ENCODE measurements at regions not wholly inside any gene's neighbourhood (a gene's known extent, or its start where the extent isn't known, plus 50 kb on each side); places are given as distances from the start of the nearest gene placed in this dataset.
"Not testable (repeated sequence)": the region's sequence is repeated elsewhere in the genome, so short reads cannot be mapped to it uniquely, and the experiment has no call there.

DNA sequence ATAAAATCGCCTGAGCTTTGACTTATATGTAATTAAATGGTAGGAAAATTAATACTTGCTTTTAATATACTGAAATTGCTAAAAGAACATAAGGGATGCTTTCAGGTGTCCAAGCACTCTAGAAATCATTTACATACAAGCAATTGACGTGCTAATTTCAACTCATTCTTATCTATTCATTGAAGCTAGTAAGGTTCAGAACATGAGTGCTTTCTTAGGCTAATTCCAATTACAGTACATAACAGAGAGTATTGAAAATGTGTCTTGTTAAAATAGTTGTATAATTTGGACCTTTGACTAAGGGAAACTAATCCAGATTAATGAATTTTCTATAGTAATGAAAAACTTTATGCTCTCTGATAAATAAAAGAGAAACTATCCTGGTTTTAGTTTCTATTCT lies 1016.4 kb upstream of the TYRP1 start:
- FAIRE-seq (no peak), DNase-seq (ENCODE audit: insufficient read length, low spot score) (no peak)

DNA sequence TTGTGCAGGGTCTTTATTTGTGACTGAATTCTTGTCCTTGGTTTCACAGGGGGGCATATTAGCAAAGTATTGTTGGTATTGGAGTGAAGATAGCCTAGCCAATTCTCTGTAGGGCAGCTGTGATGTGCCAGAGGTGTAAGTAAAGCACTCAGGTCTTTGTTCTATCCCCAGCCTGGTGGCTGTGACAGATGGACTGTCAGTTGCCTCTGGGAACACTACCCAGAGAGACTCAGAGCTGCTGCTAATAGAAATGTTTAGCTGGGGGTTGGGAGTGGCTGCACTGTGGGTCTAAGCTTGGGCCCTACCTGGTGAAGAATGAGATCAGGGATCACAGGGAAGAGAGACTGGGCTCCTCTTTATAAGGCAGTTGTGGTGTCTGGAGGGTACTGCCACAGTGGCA lies 1006.5 kb upstream of the TYRP1 start:
- FAIRE-seq: no peak
- DNase-seq (ENCODE audit: insufficient read length, low spot score): no peak

GRCh38 chr9:11697126-11697525 lies 996.1 kb upstream of the TYRP1 start:
- no peak for FAIRE-seq
- DNase-seq (ENCODE audit: insufficient read length, low spot score): no peak

- no peak for DNase-seq (ENCODE audit: insufficient read length, low spot score)
- no peak for FAIRE-seq
Observed at GRCh38 chr9:11701706-11702105, 991.5 kb upstream of the TYRP1 start.

DNA sequence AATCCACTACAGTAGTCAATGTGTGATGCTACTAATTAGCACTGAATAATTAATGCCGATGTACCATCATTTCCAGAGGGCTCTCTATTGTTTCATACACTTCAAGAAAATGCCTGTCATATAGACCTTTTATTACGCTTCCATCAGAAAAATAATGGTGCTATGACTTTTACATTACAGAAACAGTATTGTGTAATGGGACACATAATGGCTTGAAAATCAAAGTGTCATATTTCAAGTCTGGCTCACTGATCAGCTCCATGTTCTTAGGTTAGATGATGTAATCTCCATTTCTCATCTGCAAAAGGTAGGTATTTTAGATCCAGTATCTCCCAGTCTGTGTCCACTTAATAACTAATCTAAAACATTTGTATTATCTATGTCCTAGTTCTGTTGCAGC lies 990.6 kb upstream of the TYRP1 start:
- FAIRE-seq: no peak

GRCh38 chr9:11704198-11704597 lies 989.0 kb upstream of the TYRP1 start:
- not testable (repeated sequence) for FAIRE-seq

More for the DNA sequence above, 990.6 kb upstream of the TYRP1 start:
- no peak for DNase-seq (ENCODE audit: insufficient read length, low spot score)

DNA sequence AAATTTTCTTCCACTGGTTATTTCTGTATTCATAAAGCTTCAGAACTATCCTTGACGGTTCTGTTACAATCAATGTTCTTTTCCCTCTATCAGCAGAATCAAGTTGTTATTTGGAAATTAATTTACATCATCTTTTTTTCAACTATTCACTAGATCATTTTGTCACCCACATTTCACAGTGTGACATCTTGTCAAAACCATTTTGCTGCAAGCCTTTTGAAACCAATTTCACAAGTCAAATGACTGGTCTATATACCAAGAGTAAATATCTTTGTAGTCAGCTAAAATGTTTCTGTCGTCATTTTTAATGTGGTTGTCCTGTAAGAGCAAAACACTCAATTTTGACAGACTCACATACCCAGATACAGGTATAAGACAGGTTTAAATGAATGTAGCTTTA lies 984.3 kb upstream of the TYRP1 start:
- no peak for FAIRE-seq
- DNase-seq (ENCODE audit: insufficient read length, low spot score): no peak

More at GRCh38 chr9:11704198-11704597, 989.0 kb upstream of the TYRP1 start:
- DNase-seq (ENCODE audit: insufficient read length, low spot score): not testable (repeated sequence)

DNA sequence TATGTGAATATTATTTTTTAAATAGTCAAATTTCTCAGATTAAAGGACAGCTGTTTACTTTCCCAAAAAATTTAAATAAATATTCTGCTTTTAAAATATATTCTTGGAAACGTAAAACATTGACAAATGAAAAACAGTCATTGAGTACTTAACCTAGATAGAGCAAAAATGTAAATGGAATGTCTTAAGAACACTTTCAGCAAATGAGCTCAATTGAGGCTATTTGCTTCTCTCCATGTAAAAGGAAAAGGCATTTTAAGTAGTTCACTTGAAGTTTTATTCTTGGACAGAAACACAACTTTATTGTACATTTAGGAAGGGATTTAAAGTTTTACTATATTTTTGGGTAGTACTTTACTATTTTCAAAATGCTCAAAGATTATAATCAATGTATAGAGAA lies 983.6 kb upstream of the TYRP1 start:
- DNase-seq (ENCODE audit: insufficient read length, low spot score): no peak
- no peak for FAIRE-seq

- no peak for FAIRE-seq
- no peak for DNase-seq (ENCODE audit: insufficient read length, low spot score)
Observed at GRCh38 chr9:11713077-11713476, 980.1 kb upstream of the TYRP1 start.

DNA sequence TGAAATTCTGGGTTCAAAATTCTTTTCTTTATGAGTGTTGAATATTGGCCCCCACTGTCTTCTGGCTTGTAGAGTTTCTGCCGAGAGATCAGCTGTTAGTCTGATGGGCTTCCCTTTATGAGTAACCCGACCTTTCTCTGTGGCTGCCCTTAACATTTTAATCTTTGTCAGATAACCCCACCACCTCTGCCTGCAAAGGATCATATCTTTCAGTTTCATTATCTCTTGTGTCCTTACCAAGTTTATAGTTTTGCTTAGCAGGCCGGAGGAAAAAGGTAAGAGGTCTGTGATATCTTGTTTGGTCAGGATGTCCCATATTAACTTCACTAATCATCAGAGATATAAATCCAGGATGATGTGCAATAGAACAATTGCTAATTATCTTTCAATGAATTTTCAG lies 970.2 kb upstream of the TYRP1 start:
- no peak for FAIRE-seq
- DNase-seq (ENCODE audit: insufficient read length, low spot score): no peak

DNA sequence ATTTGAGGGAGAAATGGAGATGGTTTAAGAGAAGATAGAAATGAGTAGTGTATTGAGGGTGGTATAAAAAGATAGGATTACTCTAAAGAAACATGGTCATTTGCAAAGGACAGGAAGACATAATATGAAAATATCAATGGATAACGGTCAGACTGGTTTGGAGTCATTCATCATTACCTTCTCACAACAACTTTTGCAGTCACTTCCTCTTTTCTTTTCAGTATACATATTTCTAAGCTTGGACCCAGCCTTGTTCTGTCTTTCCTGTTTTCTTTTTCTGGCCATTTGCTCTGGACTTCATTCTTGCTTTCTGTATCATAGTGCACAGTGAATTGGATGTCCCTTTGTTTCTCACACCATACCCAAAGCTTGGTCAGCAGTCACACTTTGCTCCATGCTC lies 966.5 kb upstream of the TYRP1 start:
- DNase-seq (ENCODE audit: insufficient read length, low spot score) (no peak), FAIRE-seq (no peak)

GRCh38 chr9:11735391-11735790 lies 957.8 kb upstream of the TYRP1 start:
- DNase-seq (ENCODE audit: insufficient read length, low spot score): no peak
- no peak for FAIRE-seq

- FAIRE-seq: no peak
Observed at GRCh38 chr9:11742471-11742870, 950.7 kb upstream of the TYRP1 start.

GRCh38 chr9:11743356-11743755 lies 949.8 kb upstream of the TYRP1 start:
- DNase-seq (ENCODE audit: insufficient read length, low spot score) (no peak), FAIRE-seq (no peak)

More at GRCh38 chr9:11742471-11742870, 950.7 kb upstream of the TYRP1 start:
- DNase-seq (ENCODE audit: insufficient read length, low spot score): no peak

GRCh38 chr9:11749396-11749795 lies 943.8 kb upstream of the TYRP1 start:
- DNase-seq (ENCODE audit: insufficient read length, low spot score) (no peak), FAIRE-seq (no peak)

GRCh38 chr9:11755951-11756350 lies 937.2 kb upstream of the TYRP1 start:
- DNase-seq (ENCODE audit: insufficient read length, low spot score): no peak

DNA sequence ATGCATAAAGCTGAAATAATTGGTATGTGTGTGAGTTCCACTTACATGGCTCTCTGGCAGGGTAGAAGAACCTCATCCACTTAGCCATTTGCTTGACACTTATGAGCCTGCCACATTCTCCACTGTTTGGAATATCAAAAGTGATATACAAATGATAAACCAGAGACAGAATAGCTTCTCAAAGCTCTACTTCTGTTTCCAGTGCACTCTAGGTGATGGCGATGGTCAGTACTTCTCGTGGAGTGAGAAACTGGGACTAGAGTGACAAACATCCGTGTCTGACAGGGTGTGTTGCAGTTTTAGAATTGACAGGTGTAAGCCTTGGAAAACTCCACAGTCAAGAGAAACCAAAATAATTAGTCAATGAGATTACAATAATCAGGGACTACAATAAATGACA lies 935.8 kb upstream of the TYRP1 start:
- DNase-seq (ENCODE audit: insufficient read length, low spot score) (no peak), FAIRE-seq (no peak)

More at GRCh38 chr9:11755951-11756350, 937.2 kb upstream of the TYRP1 start:
- FAIRE-seq: no peak

DNA sequence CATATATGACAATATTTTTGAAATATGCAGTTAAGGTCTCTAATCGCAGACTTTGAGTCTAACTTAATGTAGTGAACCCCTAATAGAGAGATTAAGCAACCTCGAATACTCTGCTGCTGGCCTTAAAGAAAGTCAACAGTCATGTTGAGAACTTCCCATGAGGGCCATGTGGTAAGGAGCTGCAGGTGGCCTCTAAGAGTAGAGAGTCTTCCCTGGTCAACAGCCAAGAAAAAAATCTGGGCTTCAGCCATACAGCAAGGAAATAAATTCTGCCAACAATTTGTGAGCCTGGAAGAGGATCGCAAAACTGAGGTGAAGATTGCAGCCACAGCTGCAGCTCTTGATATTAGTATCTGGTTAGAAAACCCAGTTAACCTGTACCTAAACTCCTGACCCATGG lies 935.2 kb upstream of the TYRP1 start:
- FAIRE-seq (no peak), DNase-seq (ENCODE audit: insufficient read length, low spot score) (no peak)

GRCh38 chr9:11779971-11780370 lies 913.2 kb upstream of the TYRP1 start:
- DNase-seq (ENCODE audit: insufficient read length, low spot score) (no peak), FAIRE-seq (no peak)

DNA sequence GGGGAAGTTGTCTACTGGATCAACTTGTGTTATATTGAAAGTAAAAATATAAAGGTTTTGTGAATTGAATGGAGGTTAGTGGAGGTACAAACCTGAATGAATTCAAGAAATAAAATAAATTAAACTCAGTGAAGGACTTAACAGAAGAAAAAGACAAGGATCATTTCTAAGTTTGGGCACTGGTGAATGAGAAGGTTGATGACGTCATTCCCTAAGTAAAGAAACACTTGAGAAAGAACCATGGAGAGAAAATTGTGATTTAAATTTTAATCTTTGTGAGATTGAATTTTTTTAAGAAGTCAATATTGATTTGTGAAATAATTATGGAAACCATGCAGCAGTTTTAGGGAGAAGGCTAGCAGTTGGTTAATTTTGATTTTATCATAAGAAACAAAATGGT lies 900.3 kb upstream of the TYRP1 start:
- no peak for DNase-seq (ENCODE audit: insufficient read length, low spot score)

DNA sequence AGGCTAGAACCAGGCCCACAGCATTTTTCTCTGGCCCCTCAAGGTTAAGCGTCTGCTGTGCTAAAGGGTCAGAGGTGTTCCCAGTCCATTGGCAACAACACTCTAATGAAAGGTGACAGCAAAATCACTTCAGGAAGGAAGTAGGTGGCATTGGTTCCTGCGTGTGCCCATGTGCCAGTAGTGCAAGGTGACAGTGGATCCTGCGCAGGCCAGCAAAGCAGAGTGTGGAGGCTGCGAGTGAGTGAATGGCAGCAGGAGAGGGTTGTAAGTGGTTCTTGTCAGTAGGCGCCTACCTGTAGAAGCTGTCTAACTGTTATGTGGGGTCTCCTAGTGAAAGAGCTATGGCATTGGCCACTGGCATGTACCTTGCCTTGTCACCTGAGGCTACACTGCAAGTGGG lies 898.2 kb upstream of the TYRP1 start:
- DNase-seq (ENCODE audit: insufficient read length, low spot score): no peak
- FAIRE-seq: no peak

More for the DNA sequence above, 900.3 kb upstream of the TYRP1 start:
- FAIRE-seq: no peak

GRCh38 chr9:11805969-11806368 lies 887.2 kb upstream of the TYRP1 start:
- no peak for DNase-seq (ENCODE audit: insufficient read length, low spot score)
- no peak for FAIRE-seq

DNA sequence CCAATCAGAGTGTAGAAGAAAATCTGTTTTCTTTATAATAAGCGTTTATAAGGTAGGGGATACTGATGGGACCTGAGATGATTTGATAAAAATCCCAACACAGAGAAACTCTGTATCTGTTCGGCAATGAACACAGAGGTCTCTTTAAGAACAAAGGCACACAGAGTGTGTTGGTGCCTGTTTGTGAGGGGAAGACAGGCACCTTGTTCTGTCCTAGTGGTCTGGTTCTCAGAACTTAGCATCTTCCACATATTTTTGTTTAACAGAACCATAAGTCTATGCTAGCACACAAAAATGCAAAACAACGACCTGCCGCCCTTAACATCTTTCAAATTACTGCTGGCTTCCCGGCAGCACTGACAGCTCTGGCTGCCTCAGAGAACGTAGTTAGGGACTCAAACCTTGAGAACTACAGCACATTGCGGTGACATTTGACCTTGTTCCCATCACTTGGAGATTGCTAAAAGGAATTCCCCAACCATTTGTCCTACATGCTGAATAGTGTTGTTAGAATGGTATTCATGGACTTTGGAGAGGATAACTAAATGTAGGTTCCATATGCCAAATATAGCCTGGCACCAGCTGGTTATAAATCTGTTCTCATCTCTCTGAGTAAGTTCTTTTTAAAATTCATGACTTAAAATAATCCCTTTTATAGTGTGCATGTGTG lies 871.7 kb upstream of the TYRP1 start:
- no peak for DNase-seq (ENCODE audit: insufficient read length, low spot score)
- FAIRE-seq: no peak

Measured in GM19239 (cell line).